ENCODE measurements at regions not wholly inside any gene's neighbourhood (a gene's known extent, or its start where the extent isn't known, plus 50 kb on each side); places are given as distances from the start of the nearest gene placed in this dataset.

GRCh38 chr16:9159839-9160550 lies 68.6 kb downstream of the HAPSTR1 start:
- TF ChIP-seq EP300 (IDR thresholded peaks at IDR 0.05; ENCODE audit: low read depth) (no peak), CTCF (IDR thresholded peaks at IDR 0.05) (peak; percentile 44 to 81 (median 78)), POLR2A (IDR thresholded peaks at IDR 0.05) (no peak)
